H9 (cell line): ENCODE measurements at regions not wholly inside any gene's neighbourhood (a gene's known extent, or its start where the extent isn't known, plus 50 kb on each side); places are given as distances from the start of the nearest gene placed in this dataset.

ENCODE experiments used
- DNase-seq: peaks from one replicate; pipeline ENCODE4 v3.0.0-alpha.2; 2017
- H2AFZ ChIP-seq: one replicate; pipeline ENCODE4 v1.6.1; 2013; ENCODE audit warnings: mild to moderate bottlenecking, low read length, control low read depth, moderate library complexity
- H2AK5ac ChIP-seq: 2 replicates; pipeline ENCODE4 v1.6.1; 2013; ENCODE audit warnings: low read length, control low read depth, mixed read lengths; ENCODE audit not compliant: insufficient read length
- H2BK120ac ChIP-seq: one replicate; pipeline ENCODE4 v1.6.1; 2013; ENCODE audit warnings: low read depth, mild to moderate bottlenecking, low read length, control low read depth, inconsistent platforms; ENCODE audit not compliant: poor library complexity, severe bottlenecking
- H2BK12ac ChIP-seq: 2 replicates; pipeline ENCODE4 v1.6.1; 2013; ENCODE audit warnings: low read length, control low read depth, mixed read lengths, low read depth; ENCODE audit not compliant: insufficient read length
- H2BK15ac ChIP-seq: 2 replicates; pipeline ENCODE4 v1.6.1; 2013; ENCODE audit warnings: low read depth, low read length, control low read depth
- H2BK20ac ChIP-seq: one replicate; pipeline ENCODE4 v1.6.1; 2013; ENCODE audit warnings: low read depth, mild to moderate bottlenecking, low read length, control low read depth, inconsistent platforms; ENCODE audit not compliant: poor library complexity, severe bottlenecking
- H2BK5ac ChIP-seq: 2 replicates; pipeline ENCODE4 v1.6.1; 2013; ENCODE audit warnings: low read length, control low read depth, mixed read lengths; ENCODE audit not compliant: insufficient read length
- H3K14ac ChIP-seq: 2 replicates; pipeline ENCODE4 v1.6.1; 2013; ENCODE audit warnings: low read length, control low read depth; ENCODE audit not compliant: insufficient read depth
- H3K18ac ChIP-seq: 2 replicates; pipeline ENCODE4 v1.6.1; 2013; ENCODE audit warnings: low read depth, mild to moderate bottlenecking, mixed read lengths, low read length, control low read depth; ENCODE audit not compliant: insufficient read length
- H3K23ac ChIP-seq: 2 replicates; pipeline ENCODE4 v1.6.1; 2013; ENCODE audit warnings: low read length, control low read depth, mixed read lengths, low read depth; ENCODE audit not compliant: insufficient read length
- H3K23me2 ChIP-seq: 2 replicates; pipeline ENCODE4 v1.6.1; 2013; ENCODE audit warnings: low read depth, mild to moderate bottlenecking, mixed read lengths, low read length, control low read depth; ENCODE audit not compliant: insufficient read length, poor library complexity, severe bottlenecking
- H3K27ac ChIP-seq: 2 replicates; pipeline ENCODE4 v1.5.1; 2013; ENCODE audit warnings: low read length, control low read depth, mixed read lengths, low read depth; ENCODE audit not compliant: insufficient read length
- H3K27me3 ChIP-seq: 2 replicates; pipeline ENCODE4 v1.6.1; 2013; ENCODE audit warnings: low read length, control low read depth, inconsistent platforms; ENCODE audit not compliant: insufficient read depth
- H3K4ac ChIP-seq: 2 replicates; pipeline ENCODE4 v1.6.1; 2013; ENCODE audit warnings: low read depth, mild to moderate bottlenecking, control low read depth, inconsistent platforms, low read length, moderate library complexity
- H3K4me1 ChIP-seq: 2 replicates; pipeline ENCODE4 v1.6.1; 2013; ENCODE audit warnings: low read length, control low read depth, inconsistent platforms; ENCODE audit not compliant: insufficient read depth
- H3K4me2 ChIP-seq: 2 replicates; pipeline ENCODE4 v1.6.1; 2013; ENCODE audit warnings: low read length, control low read depth, mixed read lengths; ENCODE audit not compliant: insufficient read length, insufficient read depth
- H3K56ac ChIP-seq: 2 replicates; pipeline ENCODE4 v1.6.1; 2013; ENCODE audit warnings: low read depth, mild to moderate bottlenecking, mixed read lengths, low read length, control low read depth; ENCODE audit not compliant: insufficient read length
- H3K79me1 ChIP-seq: 2 replicates; pipeline ENCODE4 v1.6.1; 2013; ENCODE audit warnings: low read depth, mild to moderate bottlenecking, moderate library complexity, low read length, control low read depth, inconsistent platforms; ENCODE audit not compliant: insufficient read depth, poor library complexity, severe bottlenecking
- H3K79me2 ChIP-seq: 2 replicates; pipeline ENCODE4 v1.6.1; 2013; ENCODE audit warnings: low read length, control low read depth, inconsistent platforms; ENCODE audit not compliant: insufficient read depth
- H3K9ac ChIP-seq: 2 replicates; pipeline ENCODE4 v1.6.1; 2013; ENCODE audit warnings: low read length, control low read depth, mixed read lengths; ENCODE audit not compliant: insufficient read length; ENCODE audit errors: extremely low read depth
- H3K9me3 ChIP-seq: one replicate; pipeline ENCODE4 v1.6.1; 2013; ENCODE audit warnings: low read depth, low read length, inconsistent platforms; ENCODE audit not compliant: control insufficient read depth
- H3T11ph ChIP-seq: one replicate; pipeline ENCODE4 v1.6.1; 2013; ENCODE audit warnings: mild to moderate bottlenecking, low read length, control low read depth, inconsistent platforms
- H4K20me1 ChIP-seq: one replicate; pipeline ENCODE4 v1.6.1; 2013; ENCODE audit not compliant: control insufficient read depth, insufficient read length, insufficient read depth
- H4K5ac ChIP-seq: 2 replicates; pipeline ENCODE4 v1.6.1; 2013; ENCODE audit warnings: low read depth, mild to moderate bottlenecking, mixed read lengths, low read length, control low read depth; ENCODE audit not compliant: insufficient read length
- H4K8ac ChIP-seq: replicated peaks from 2 replicates; pipeline ENCODE4 v1.6.1; 2013; ENCODE audit warnings: low read length, control low read depth, mixed read lengths, low read depth; ENCODE audit not compliant: insufficient read length
- H4K91ac ChIP-seq: 2 replicates; pipeline ENCODE4 v1.6.1; 2013; ENCODE audit warnings: low read depth, mild to moderate bottlenecking, moderate library complexity, mixed read lengths, low read length, control low read depth; ENCODE audit not compliant: insufficient read length
- H3K27ac Mint-ChIP-seq, 3 experiments: 2 replicates in 2 of 3; 3 replicates in 1 of 3; pipeline ENCODE4 v1.8.0; 2020 to 2021; ENCODE audit warnings: mixed read lengths in 3 of 3, mild to moderate bottlenecking in 1 of 3, moderate library complexity in 1 of 3
- H3K27me3 Mint-ChIP-seq: 2 replicates; pipeline ENCODE4 v1.8.0; 2021; ENCODE audit warnings: low read depth, mild to moderate bottlenecking, moderate library complexity, mixed read lengths
- H3K36me3 Mint-ChIP-seq, 3 experiments: 2 replicates in 2 of 3; 3 replicates in 1 of 3; pipeline ENCODE4 v1.8.0; 2020 to 2021; ENCODE audit warnings: low read depth in 3 of 3, mixed read lengths in 3 of 3; ENCODE audit not compliant: insufficient read depth in 1 of 3
- H3K4me1 Mint-ChIP-seq, 2 experiments: 2 replicates each; pipeline ENCODE4 v1.8.0; 2020; ENCODE audit warnings: mixed read lengths in 2 of 2
- H3K4me3 Mint-ChIP-seq, 2 experiments: 2 replicates in 1 of 2; 3 replicates in 1 of 2; pipeline ENCODE4 v1.8.0; 2020 to 2021; ENCODE audit warnings: mild to moderate bottlenecking in 2 of 2, mixed read lengths in 2 of 2, moderate library complexity in 1 of 2
- H3K9me3 Mint-ChIP-seq, 2 experiments: 2 replicates in 1 of 2; 3 replicates in 1 of 2; pipeline ENCODE4 v1.8.0; 2020; ENCODE audit warnings: mild to moderate bottlenecking in 2 of 2, mixed read lengths in 2 of 2, moderate library complexity in 1 of 2
- CTCF ChIP-seq: fragments of 200-600 bp; sonication (generic); conservative IDR thresholded peaks from 3 replicates; pipeline ENCODE4 v1.8.0; 2021; ENCODE audit warnings: antibody characterized with exemption, mild to moderate bottlenecking
- WGBS: extraction: QIAGEN DNeasy Blood & Tissue Kit; methylation state at CpG from one replicate; pipeline ENCODE4 v1.1.7; 2013; ENCODE audit warnings: missing lambda C conversion rate, low lambda C conversion rate, mixed read lengths; ENCODE audit not compliant: insufficient read length; ENCODE audit errors: extremely low coverage; 5-methylcytosine and 5-hydroxymethylcytosine counted together

- H3K36me3 Mint-ChIP-seq: no peaks in the 10 kb centered on the region; a peak in 2 of 7 replicates
- Histone ChIP-seq H3K79me2 (no peaks in the 10 kb centered on the region), H3K18ac (no peak overlapping the region), H3K79me1 (no peaks in the 10 kb centered on the region), H2AFZ (no peak overlapping the region), H3T11ph (no peak overlapping the region), H2BK20ac (no peak overlapping the region), H3K27me3 (no peaks in the 10 kb centered on the region), H4K5ac (no peak overlapping the region), H3K4me1 (peaks cover 2% of the 10 kb centered on the region; the same call in 1 of the 2 replicates), H2BK12ac (no peak overlapping the region), H4K20me1 (no peaks in the 10 kb centered on the region), H3K14ac (no peak overlapping the region), H3K27ac (no peak overlapping the region), H2BK5ac (no peak overlapping the region), H4K91ac (no peak overlapping the region), H3K9ac (no peak overlapping the region), H3K56ac (no peak overlapping the region), H3K4ac (no peak overlapping the region), H3K23me2 (no peaks in the 10 kb centered on the region), H4K8ac (no peak overlapping the region), H3K23ac (no peak overlapping the region), H2BK120ac (no peak overlapping the region), H3K9me3 (no peaks in the 10 kb centered on the region), H2BK15ac (no peak overlapping the region), H3K4me2 (no peak overlapping the region), H2AK5ac (no peak overlapping the region)
- peaks cover 6% of the 10 kb centered on the region in 2 experiments; a peak in 3 of 4 replicates for H3K4me1 Mint-ChIP-seq
- no peaks in the 10 kb centered on the region; a peak in 1 of 5 replicates for H3K9me3 Mint-ChIP-seq
- WGBS: no CpG with 5 or more reads among the region's 4 CpGs
- H3K27me3 Mint-ChIP-seq: no peaks in the 10 kb centered on the region
- no peak overlapping the region for H3K4me3 Mint-ChIP-seq
- DNase-seq: peak; percentile 34
- no peak overlapping the region for H3K27ac Mint-ChIP-seq
- TF ChIP-seq CTCF: no peak
Observed at GRCh38 chr5:54821445-54822323, 163.7 kb downstream of the ESM1 start.
